Suprapubic skin (tissue), 4 donors: ENCODE measurements at regions not wholly inside any gene's neighbourhood (a gene's known extent, or its start where the extent isn't known, plus 50 kb on each side); places are given as distances from the start of the nearest gene placed in this dataset.
"Not testable (repeated sequence)": the region's sequence is repeated elsewhere in the genome, so short reads cannot be mapped to it uniquely, and the experiment has no call there.

ENCODE experiments used
- DNase-seq, 2 donors: peaks; one replicate each; pipeline ENCODE4 v3.0.0-alpha.2; 2019; ENCODE audit warnings: low spot score in 2 of 2
- H3K27ac ChIP-seq: fragments of 200-600 bp; sonication (generic); one replicate; pipeline ENCODE4 v1.5.1; 2019
- H3K27me3 ChIP-seq: fragments of 200-600 bp; sonication (generic); one replicate; pipeline ENCODE4 v1.5.1; 2019
- H3K36me3 ChIP-seq: fragments of 200-600 bp; sonication (generic); one replicate; pipeline ENCODE4 v1.5.1; 2019
- H3K4me1 ChIP-seq: fragments of 200-600 bp; sonication (generic); one replicate; pipeline ENCODE4 v1.5.1; 2019
- H3K4me3 ChIP-seq: fragments of 200-600 bp; sonication (generic); one replicate; pipeline ENCODE4 v1.5.1; 2019; ENCODE audit warnings: mild to moderate bottlenecking
- H3K9me3 ChIP-seq: fragments of 200-600 bp; sonication (generic); one replicate; pipeline ENCODE4 v1.5.1; 2019
- CTCF ChIP-seq, 2 donors: fragments of 200-600 bp in 1 of 2; fragments of 450-650 bp in 1 of 2; sonication (generic) in 1 of 2; IDR thresholded peaks; one replicate each; pipeline ENCODE4 v1.5.1; 2016 to 2019; ENCODE audit warnings: antibody characterized with exemption in 2 of 2, mild to moderate bottlenecking in 1 of 2, moderate library complexity in 1 of 2
- EP300 ChIP-seq: sonication (generic); formaldehyde crosslinking; IDR thresholded peaks from one replicate; pipeline ENCODE4 v1.6.1; 2017; ENCODE audit warnings: antibody characterized with exemption
- POLR2A ChIP-seq, 2 donors: fragments of 450-650 bp; IDR thresholded peaks; one replicate each; pipeline ENCODE4 v1.6.1; 2017; ENCODE audit warnings: antibody characterized with exemption in 2 of 2, mild to moderate bottlenecking in 2 of 2, moderate library complexity in 2 of 2
- POLR2AphosphoS5 ChIP-seq, 3 donors: sonication (generic); formaldehyde crosslinking; IDR thresholded peaks; one replicate each; pipeline ENCODE4 v1.6.1; 2017; ENCODE audit warnings: antibody characterized with exemption in 3 of 3
- WGBS: methylation state at CpG from one replicate; pipeline ENCODE4 v1.1.5; 2018; 5-methylcytosine and 5-hydroxymethylcytosine counted together

- Histone ChIP-seq H3K27ac (peak overlapping the region; percentile 90), H3K4me3 (peak overlapping the region; percentile 75), H3K36me3 (no peaks in the 10 kb centered on the region), H3K27me3 (peaks cover 54% of the 10 kb centered on the region), H3K9me3 (no peaks in the 10 kb centered on the region), H3K4me1 (peaks cover 52% of the 10 kb centered on the region)
- 33% methylated on average over 11 of the region's 11 CpGs for WGBS
- TF ChIP-seq POLR2AphosphoS5 (IDR thresholded peaks at IDR 0.05) = no peak
- no peak for TF ChIP-seq CTCF (IDR thresholded peaks at IDR 0.05)
- no peak for TF ChIP-seq POLR2A (IDR thresholded peaks at IDR 0.05)
- TF ChIP-seq EP300 = no peak
- no peak for DNase-seq
Measured at GRCh38 chr7:114084002-114084471, 165.2 kb upstream of the PPP1R3A start.

GRCh38 chr7:114083166-114084001 lies 164.6 kb upstream of the PPP1R3A start:
- H3K36me3 ChIP-seq = no peaks in the 10 kb centered on the region
- H3K27me3 ChIP-seq = peaks cover 54% of the 10 kb centered on the region
- no peak for TF ChIP-seq POLR2AphosphoS5 (IDR thresholded peaks at IDR 0.05)
- no peak for TF ChIP-seq CTCF (IDR thresholded peaks at IDR 0.05)
- TF ChIP-seq EP300 = no peak
- TF ChIP-seq POLR2A (IDR thresholded peaks at IDR 0.05) = no peak
- H3K4me1 ChIP-seq = peaks cover 52% of the 10 kb centered on the region
- H3K27ac ChIP-seq = no peak overlapping the region
- H3K9me3 ChIP-seq = no peaks in the 10 kb centered on the region
- 46% methylated on average over 45 of the region's 45 CpGs for WGBS
- peak; percentile 60 to 78 for DNase-seq
- H3K4me3 ChIP-seq = peak overlapping the region; percentile 35

- Histone ChIP-seq H3K9me3 (no peaks in the 10 kb centered on the region), H3K4me3 (peak overlapping the region; percentile 35), H3K27me3 (peaks cover 49% of the 10 kb centered on the region), H3K36me3 (no peaks in the 10 kb centered on the region), H3K27ac (no peak overlapping the region), H3K4me1 (peaks cover 46% of the 10 kb centered on the region)
- DNase-seq = no peak
- TF ChIP-seq CTCF (IDR thresholded peaks at IDR 0.05) = no peak
- no peak for TF ChIP-seq EP300
- no peak for TF ChIP-seq POLR2A (IDR thresholded peaks at IDR 0.05)
- no peak for TF ChIP-seq POLR2AphosphoS5 (IDR thresholded peaks at IDR 0.05)
- 30% methylated on average over 30 of the region's 30 CpGs for WGBS
Measured at GRCh38 chr7:114082642-114083165, 163.9 kb upstream of the PPP1R3A start.

- Histone ChIP-seq H3K4me1 (peaks cover 39% of the 10 kb centered on the region), H3K4me3 (peak overlapping the region; percentile 35), H3K9me3 (no peaks in the 10 kb centered on the region), H3K27ac (no peak overlapping the region), H3K36me3 (no peaks in the 10 kb centered on the region), H3K27me3 (peaks cover 47% of the 10 kb centered on the region)
- TF ChIP-seq CTCF (IDR thresholded peaks at IDR 0.05) = peak; percentile 47 to 64
- no peak for TF ChIP-seq POLR2A (IDR thresholded peaks at IDR 0.05)
- 30% methylated on average over 6 of the region's 6 CpGs for WGBS
- no peak for DNase-seq
Measured at GRCh38 chr7:114081606-114082425, 163.0 kb upstream of the PPP1R3A start.

- 99% methylated on average over 8 of the region's 18 CpGs for WGBS
- not testable (repeated sequence) for H3K4me1 ChIP-seq, H3K4me3 ChIP-seq, DNase-seq, H3K27ac ChIP-seq, H3K9me3 ChIP-seq, H3K36me3 ChIP-seq
- peaks cover 20% of the 10 kb centered on the region for H3K27me3 ChIP-seq
Measured at GRCh38 chr7:114077158-114077524, 158.3 kb upstream of the PPP1R3A start.

GRCh38 chr7:114076392-114077157 lies 157.8 kb upstream of the PPP1R3A start:
- WGBS = 93% methylated on average over 19 of the region's 38 CpGs

More at GRCh38 chr7:114076392-114077157, 157.8 kb upstream of the PPP1R3A start:
- H3K4me1 ChIP-seq, H3K4me3 ChIP-seq, DNase-seq, H3K27ac ChIP-seq, H3K36me3 ChIP-seq, H3K9me3 ChIP-seq: not testable (repeated sequence)
- H3K27me3 ChIP-seq = peaks cover 17% of the 10 kb centered on the region
